Stimulated activated CD8-positive, alpha-beta memory T cell treated with anti-CD3 and anti-CD28 coated beads, Interleukin-15, amount 100 ng/mL, for 4 hours (primary cell): ENCODE measurements at regions not wholly inside any gene's neighbourhood (a gene's known extent, or its start where the extent isn't known, plus 50 kb on each side); places are given as distances from the start of the nearest gene placed in this dataset.
A peak's percentile ranks its signal among the peaks of the same experiment; 100 is the strongest.

Experiments used
- DNase-seq, 2 donors: peaks; one replicate each; pipeline ENCODE4 v3.0.0-alpha.2; 2020; ENCODE audit warnings: low read depth in 2 of 2

DNA sequence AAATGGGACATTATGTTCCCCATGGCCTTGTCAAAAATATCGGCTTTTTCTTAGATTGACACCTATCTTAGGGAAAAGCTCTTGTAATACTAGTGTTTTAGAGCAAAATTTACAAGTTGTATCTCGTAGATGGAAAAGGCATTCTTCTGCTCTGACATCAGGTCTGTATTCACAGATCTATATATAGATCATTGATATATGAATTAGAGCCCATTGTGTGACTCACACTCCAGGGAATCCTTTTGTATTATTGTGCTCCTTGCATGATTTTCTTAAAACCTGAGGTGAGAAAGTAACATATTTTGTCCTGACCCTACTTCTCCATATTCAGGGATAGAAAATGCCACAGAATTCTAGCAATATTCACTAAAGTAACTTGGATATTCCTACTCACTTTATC is 1160.8 kb upstream of the B3GALT2 start:
- DNase-seq: no peak

DNA sequence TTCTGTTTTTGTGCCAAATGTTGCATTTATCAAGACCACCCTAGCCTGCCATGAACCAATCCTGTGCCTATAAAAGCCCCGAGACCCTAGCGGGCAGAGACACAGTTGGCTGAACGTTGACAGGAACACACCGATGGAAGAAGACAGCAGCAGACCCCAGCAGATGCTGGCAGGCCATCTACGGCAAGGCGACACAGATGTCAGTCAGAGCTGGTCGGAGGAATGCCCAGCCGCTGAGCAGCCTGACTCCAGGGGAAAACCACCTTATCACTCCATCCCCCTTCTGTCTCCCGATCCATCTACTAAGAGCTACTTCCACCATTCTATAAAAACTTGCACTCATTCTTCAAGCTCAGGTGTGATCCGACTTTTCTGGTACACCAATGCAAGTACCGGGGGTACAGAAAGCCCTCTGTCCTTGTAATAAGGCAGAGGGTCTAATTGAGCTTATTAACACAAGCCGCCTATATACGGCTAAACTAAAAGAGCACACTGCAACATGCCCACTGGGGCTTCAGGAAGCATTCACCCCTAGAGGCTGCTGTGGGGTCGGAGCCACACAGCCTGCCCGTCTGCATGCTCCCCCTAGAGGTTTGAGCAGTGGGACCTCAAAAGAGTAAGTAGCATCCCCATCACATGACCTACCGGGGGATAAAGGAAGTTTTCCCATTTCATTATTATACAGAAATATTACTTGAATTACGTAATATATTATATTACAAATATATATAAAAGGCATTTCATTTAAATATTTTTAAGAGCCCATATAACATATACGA is 1156.3 kb upstream of the B3GALT2 start:
- no peak for DNase-seq

DNA sequence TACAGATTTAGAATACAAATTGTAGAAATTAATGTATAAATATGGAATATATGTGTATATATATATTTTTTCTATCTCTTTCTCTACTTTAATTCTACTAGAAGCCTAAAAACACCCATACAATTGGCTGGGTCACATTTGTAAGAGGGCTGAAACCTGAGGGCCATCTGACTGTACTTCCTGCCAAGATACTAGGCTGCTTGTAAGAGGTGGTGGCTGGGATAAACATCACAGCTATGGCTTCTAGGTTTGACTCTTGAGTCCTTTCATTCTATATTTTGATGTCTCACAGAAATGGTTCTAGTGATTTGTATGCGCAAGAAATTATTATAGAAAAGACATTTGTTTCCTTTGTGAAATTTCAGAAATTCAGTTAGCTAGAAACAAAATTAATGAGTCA is 1155.2 kb upstream of the B3GALT2 start:
- DNase-seq: no peak

DNA sequence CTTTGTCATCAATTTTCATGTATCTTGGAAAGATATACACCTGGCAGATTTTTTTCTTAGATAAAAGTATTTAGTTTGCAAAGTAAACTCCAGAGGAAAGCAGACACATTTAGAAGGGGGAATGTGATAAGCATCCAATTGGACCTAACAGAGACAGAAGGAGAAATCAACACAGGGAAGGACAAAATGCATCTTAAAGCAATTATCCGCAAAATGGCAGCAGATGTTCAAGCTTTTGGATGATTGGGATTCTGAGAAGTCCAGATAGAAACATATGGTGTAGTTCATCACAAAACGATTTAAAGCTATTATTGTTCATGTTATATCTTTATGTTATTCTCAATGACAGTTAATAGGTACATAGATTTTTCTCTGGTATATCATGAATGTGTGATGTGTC is 1153.1 kb upstream of the B3GALT2 start:
- DNase-seq: no peak

DNA sequence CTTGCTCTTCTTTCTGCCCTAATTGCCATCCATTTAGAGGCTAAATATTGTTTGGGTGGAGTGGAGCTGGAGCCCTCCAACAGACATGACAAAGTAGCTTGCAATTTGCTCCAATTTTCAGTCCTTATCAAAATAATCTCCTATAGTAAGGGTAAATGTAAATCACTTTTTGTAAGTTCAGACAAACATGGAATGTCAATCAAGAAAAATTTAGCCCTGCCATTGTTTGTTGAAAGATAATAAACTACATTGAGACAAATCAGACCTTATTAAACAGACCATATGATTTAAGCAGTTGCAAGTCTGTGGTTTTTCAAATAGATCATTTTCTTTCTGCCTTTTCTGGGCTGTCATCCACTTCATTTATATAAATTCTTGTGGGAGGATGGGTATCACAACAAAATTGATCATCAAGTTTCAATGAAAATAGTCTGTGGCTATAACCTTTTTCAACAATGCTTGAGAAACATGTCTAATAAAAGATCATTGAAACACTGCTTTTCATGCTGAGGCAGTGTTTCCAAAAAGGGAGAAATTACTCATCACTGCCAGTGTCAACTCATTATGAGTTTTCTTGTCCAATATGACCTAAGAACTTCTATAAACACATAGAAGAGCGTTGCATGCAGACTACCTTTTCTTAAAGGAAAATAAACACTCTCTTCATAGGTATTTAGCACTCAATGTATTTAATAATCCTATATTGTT is 1152.0 kb upstream of the B3GALT2 start:
- DNase-seq: no peak

DNA sequence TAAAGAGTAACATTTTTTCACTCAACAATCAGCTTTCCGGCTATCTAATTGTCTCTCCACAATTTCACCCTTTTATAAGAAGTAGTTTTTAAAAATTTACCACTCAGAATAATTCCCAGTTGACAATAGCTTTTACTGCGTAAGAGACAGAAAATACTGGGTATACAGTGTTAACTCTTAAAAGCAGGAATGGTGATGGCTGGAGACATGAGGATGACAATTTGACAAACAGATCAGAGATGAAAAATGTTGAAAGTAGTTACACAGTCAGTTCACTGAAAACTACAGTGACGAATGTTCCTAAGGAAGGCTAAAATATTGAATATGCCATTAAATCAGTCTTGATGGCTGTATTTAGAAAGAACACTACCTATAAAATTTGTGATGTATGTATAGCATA is 1146.8 kb upstream of the B3GALT2 start:
- no peak for DNase-seq

DNA sequence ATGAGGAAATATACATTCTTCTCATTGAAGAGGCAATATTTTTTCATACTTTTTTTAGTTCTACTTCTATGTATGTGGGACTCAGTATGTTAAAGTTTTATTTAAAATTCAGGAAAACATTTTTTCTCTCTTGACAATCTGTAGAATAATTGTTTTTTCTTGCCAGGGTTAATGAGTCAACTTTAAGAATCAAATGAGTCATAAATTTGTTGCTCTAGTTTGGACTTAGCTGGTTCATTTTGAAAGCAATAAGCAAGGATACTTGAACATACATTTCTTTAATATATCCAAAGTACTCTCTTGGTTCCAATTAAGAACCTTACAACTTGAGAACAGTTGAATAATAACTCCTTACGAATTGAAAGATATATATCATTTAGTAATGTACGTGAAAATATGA is 1145.3 kb upstream of the B3GALT2 start:
- no peak for DNase-seq

DNA sequence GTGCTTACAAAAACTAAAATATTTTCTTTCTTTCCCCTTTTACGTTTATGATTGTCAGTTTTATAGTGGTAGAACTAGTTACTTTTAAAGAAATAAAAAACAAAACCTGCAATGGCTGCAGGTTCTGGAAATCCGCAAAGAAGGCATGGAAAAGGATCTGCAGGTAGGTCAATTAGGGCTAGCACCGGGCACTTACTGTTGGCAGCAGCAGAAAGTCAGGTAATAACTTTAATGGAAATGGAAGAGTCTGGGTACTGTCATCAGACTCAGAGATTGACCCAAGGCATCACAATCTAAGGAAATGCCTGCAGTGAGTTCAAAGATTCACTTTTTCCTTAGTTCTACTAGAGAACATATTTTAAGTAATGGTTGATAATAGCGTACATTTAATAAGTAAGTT is 1136.3 kb upstream of the B3GALT2 start:
- no peak for DNase-seq

DNA sequence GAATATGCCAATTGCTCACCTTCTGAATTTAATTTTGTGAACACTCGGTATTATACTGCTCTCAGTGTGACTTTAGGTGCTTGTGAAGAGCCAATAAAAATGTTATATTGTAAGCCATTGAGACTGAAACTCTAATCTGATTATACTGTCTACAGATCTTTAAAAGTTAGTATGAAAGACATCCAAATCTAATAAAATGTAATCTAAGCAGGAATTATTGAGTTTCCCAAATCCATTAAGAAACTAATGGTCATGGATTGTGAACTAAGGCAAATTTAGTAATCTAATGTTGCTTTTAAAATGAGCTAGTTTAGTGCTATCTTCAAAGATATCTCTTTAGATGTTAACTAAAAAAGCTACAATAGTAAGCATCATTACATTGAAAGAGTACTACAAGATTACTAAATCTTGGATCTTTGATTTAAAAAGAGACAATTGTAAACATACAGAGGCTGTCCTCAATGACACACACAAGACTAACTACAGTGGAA is 1132.4 kb upstream of the B3GALT2 start:
- no peak for DNase-seq

DNA sequence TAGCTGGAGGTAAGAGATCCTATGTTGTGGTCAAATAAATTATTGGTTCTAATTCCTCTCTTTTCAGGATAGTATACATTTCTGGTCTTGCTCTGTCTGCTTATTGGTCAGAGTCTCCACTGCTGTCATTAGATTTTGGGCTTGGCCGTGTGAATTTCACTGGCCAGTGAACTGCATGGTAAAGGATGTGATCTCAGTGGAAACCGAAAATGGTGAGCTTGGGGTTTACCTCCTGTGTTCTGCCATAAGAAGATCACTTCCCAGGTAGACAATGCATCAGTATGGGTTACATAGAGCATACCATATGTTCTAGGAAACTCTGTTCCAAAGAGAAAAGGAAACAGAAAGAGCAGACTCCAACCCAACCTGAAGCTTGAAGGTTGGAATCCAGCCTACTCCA is 1123.3 kb upstream of the B3GALT2 start:
- DNase-seq: no peak

DNA sequence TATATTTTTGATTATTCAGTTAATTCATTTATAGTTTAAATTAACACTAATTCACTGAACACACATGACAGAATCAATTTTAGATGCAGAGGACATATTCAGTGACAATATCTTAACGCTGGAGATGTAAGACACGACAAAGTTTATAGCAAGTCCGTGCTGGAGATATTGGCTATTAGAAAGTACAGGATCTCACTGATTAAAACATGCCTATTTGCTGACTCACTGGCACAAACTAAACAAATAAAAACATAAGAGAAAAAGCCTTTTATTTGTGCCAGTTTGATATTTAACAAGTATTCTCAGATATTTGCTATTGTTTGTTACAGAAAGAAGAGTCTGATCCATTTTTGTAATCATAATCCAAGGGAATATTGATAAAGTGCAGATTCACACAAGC is 1122.9 kb upstream of the B3GALT2 start:
- no peak for DNase-seq

DNA sequence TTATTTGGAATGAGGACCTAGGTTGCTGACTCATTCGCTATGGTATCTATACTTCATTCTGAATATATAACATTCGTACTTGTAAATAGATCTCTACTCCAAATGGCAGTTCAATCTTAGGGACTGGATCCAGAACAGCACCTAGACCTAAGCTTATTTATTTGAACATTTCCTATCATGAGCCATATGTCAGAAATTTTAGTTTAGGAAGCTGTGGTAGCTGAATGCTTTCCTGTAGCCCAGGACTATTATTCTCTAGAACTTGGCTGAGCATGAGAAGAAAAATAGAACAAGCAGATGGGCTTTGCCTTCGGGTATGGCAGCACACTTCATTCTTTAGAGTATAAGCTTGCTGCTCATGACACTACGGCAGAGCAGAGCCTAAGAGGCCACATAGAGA is 1114.4 kb upstream of the B3GALT2 start:
- no peak for DNase-seq

DNA sequence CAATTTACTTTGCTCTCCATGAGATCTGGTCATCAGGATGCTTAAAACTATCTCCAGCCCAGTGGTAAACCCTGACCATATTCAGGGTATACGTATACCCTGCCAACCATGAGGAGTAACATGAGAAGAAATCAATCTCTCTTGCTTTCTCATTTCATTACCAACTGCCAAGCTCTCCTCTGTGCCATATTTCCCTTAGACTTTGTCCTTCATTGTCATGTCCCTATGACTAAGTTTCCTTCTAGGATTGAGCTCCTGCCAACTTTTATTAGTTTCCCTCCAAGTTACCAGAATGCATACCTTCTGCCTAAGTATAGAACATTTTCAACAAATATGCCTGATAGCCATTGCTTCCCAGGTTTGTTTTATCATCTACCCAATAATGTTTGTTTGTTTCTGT is 1113.9 kb upstream of the B3GALT2 start:
- no peak for DNase-seq

DNA sequence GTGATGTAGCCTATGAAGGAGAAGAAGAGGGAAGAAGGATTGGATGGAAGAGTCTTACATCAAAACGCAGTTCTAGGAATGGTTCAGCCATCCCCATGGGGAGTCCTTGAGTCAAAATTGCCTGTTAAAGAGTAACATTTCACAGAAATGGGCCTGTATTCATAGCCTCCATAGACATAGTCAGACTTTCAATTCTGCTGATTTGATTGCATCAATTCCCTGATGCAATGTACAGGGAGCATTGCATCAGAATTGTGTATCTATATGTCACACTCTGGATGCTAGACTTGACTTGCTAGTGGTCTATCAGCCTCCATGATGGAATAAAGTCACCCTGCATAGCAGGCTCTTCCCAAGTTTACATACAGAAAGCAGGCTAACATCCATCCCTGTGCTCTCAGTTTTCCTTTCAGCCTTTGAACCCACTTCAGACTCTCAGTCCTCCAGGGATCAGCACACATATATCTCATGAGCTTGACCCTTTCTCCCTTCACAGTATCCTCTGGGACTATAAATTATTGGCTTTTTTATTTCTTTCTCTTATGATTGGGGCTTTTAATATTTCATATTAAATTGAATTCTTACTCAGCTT is 1111.7 kb upstream of the B3GALT2 start:
- no peak for DNase-seq

DNA sequence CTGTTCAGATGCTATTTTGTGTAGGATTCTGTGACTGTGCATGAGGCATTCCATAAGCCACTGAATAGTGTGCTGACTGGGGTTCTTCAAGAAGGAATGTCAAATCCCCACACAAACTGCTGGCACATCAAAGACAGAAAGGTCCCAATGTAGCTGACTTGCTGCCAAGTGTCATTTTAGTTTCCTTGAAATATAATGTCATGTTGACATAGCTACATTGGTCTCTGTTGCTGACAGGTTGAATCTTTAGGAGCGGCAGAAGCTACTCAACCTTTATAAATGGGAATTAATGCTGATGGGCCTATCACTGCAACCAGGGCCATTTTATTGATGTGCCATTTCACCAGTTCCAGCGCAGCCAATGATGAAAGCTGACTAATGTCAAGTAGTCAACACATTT is 1110.7 kb upstream of the B3GALT2 start:
- no peak for DNase-seq

DNA sequence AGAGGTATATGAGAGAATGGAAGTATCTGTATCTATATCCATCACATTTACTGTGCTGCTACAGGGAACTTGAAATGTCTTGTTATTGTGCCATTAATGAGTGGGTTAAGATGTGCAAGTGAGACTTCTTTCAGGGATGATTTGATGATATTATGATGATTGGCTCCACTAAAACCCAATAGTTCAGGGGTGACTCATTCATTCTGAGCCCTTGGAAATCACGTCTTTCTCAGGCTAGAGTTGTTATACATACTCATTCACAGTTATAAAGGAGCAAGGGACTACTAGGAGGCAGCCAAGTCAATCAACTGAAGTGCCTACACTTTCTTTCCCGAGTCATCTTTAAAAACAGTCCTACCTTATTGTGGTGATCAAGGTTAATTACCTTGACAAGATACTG is 1109.8 kb upstream of the B3GALT2 start:
- no peak for DNase-seq

DNA sequence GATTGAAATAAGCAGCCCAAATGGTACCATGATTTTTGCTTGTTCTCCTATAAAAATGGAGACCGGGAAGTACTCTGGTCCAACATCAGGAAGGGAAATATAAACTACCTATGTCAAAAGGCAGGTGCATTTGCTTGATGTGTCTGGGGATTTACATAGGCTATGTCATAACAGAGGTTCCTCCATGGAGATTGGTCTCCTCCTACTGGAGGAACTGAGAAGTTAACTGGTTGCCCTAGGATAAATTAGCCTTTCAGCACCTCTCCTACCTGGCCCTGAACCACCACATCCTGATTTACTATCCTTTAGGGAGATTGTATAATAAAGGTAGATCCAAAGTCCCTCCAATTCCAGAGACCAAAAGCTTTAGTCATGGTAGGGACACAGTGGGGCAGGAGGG is 1109.3 kb upstream of the B3GALT2 start:
- no peak for DNase-seq

DNA sequence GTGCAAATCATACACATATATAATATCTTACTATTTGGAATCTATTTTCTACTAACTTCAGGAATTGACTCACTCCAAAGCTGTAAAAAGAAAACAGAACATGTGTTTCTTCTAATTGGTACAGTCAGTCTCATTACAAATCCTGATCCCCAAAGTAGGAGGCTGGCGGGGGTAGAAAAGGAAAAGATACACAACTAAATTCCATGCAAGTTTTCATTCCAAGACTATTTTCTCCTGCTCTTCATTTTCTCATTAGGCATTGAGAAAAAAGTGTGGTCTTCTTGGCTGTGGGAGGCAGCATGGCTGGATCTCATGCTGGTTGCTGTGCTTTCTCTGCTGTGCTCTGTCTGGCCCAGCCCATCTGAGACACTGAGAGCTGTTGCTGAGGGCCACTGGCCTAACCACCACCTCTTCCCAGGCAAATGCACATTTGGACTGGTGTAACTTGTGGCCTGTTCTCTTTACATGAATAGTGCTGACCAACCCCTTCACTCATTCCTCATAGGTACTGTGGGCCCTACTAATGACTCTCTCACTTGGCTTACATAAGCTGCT is 1107.5 kb upstream of the B3GALT2 start:
- DNase-seq: no peak

DNA sequence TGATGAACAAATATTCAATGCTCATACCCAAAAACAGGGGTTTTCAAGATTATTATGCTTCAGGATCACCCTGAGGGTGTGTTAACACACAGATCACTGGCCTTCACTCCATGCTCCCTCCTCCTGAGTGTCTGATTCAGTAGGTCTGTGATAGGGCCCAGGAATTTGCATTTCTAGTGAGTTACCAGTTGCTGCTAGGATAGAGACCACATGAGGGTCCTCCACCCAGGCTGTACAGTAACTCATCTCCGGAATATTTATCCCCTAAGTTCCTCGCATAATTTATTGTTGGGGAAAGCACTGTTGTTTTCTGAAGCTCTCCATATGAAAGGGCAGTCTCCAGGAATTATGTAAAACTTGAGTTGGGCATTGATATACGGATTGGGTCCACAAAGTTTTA is 1106.6 kb upstream of the B3GALT2 start:
- no peak for DNase-seq

DNA sequence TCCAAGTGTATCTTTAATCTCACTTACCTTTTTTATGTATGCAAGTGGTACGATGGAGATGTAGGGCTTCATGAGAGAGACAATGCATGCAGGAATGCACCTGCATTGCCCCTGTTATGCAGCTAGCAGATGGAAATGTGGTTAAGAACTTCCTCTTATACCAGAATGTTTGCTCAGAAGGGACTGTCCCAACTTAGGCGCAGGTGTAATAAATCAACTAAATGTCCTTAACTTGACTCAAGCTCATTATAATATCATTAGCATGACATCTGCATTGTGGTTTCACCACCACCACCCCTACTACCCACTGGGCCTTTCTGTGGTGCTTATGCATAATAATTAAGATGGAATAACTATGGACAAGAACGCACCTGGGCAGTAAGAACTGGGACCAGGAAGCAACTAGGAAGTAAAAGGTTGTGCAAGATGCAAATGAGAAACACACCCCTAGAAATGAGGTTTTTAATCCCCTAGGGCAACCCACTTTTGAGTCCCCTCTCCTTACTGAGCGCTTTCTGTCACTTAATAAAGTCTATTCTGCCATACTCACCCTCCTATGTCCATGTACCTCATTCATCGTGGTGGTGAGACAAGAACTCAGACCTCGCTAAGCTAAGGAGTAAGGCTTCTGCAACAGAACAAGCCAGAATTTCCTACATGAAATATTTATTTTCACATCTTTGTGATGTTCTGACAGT is 1103.3 kb upstream of the B3GALT2 start:
- peak in 1 of 2 donors; percentile 6 for DNase-seq

DNA sequence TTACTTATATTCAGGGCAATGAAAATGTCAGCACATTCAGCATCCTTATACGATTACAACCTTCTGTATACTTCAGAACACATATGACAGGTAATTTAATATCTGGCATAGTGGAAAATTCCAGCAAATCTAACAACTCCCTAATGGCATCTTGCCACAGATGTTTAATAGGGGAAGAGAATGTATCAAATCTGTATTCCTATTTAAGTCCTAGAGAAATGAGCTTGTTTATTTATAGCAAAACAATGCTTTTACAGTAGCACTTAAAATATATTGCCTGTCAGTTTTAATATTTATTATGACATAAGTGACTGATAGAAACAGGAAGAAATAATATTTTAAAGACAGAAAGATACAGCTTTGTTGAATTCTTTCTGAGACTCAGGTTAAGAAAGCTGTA is 1101.8 kb upstream of the B3GALT2 start:
- no peak for DNase-seq

DNA sequence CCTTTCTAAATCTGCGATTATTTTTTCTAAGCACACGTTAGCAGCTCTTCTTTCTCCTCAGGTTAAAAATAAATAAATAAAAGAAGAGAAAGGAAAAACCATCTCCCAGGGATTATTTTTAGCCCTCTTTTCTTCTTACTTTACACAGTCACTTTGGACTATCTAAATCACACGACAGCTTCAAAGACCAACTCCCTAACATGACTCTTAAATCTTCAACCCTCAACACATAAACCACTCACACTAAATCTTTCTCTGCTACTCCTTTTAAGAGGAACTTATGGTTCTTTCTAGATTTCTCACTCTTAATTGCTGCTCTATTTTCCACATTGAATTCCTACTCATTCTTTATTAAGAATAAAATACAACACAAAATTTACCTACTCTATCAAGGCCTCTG is 1095.0 kb upstream of the B3GALT2 start:
- DNase-seq: no peak
